ENCODE measurements at regions not wholly inside any gene's neighbourhood (a gene's known extent, or its start where the extent isn't known, plus 50 kb on each side); places are given as distances from the start of the nearest gene placed in this dataset.
A peak's percentile ranks its signal among the peaks of the same experiment; 100 is the strongest.

GRCh38 chrX:46317163-46317562 lies 228.1 kb downstream of the ZNF674 start (continued):
- TF ChIP-seq U2AF2 (IDR thresholded peaks at IDR 0.05; ENCODE audit: low read depth, low read length), result no peak
- no peak for TF ChIP-seq LBX2 (CRISPR knock-in tag; IDR thresholded peaks at IDR 0.05; ENCODE audit: borderline replicate concordance)
- TF ChIP-seq ZNF503 (CRISPR knock-in tag; IDR thresholded peaks at IDR 0.05), result no peak
- TF ChIP-seq PHB2 (IDR thresholded peaks at IDR 0.05; ENCODE audit: partially characterized antibody), result no peak
- TF ChIP-seq JDP2 (CRISPR knock-in tag; IDR thresholded peaks at IDR 0.05; ENCODE audit: borderline replicate concordance), result no peak

GRCh38 chrX:46311581-46312120 lies 233.6 kb downstream of the ZNF674 start:
- no peak overlapping the region for H2AFZ ChIP-seq (ENCODE audit: low read length)
- no TSS peak for BruUV-seq (replicated peaks)
- no peak for FAIRE-seq

More at GRCh38 chrX:46311581-46312120, 233.6 kb downstream of the ZNF674 start:
- Histone ChIP-seq H3K27ac (ENCODE audit: extremely low read length, insufficient read depth, low read length) (no peak overlapping the region), H3K27me3 (ENCODE audit: control insufficient read depth in 1 of 2, insufficient read depth in 2 of 2, low read length in 2 of 2) (no peaks in the 10 kb centered on the region), H3K4me2 (ENCODE audit: low read depth, low read length) (no peak overlapping the region), H3K36me3 (replicated peaks in 1 of 2; ENCODE audit: control insufficient read depth in 1 of 2, insufficient read depth in 2 of 2, low read length in 2 of 2) (no peaks in the 10 kb centered on the region), H3K79me2 (ENCODE audit: insufficient read depth, low read length) (no peaks in the 10 kb centered on the region), H3K4me3 (replicated peaks in 1 of 3; ENCODE audit: insufficient read depth in 1 of 3, low read depth in 2 of 3, low read length in 3 of 3) (no peak overlapping the region), H3K9ac (ENCODE audit: insufficient read depth, low read depth, low read length) (no peak overlapping the region), H4K20me1 (ENCODE audit: insufficient read depth, low read length) (no peaks in the 10 kb centered on the region), H3K4me1 (ENCODE audit: insufficient read depth, low read length) (peaks cover 46% of the 10 kb centered on the region), H3K9me3 (ENCODE audit: low read length) (no peaks in the 10 kb centered on the region)
- in situ Hi-C loops (cut with HindIII; ENCODE audit: extremely low pct_ligation_motif_present, low pct_unique_long_range_greater_than_20kb) (no loop called here), intact Hi-C loops (cut with micrococcal nuclease; ENCODE audit: unreplicated experiment) (no loop called here)
- POLR2A ChIA-PET, result no interaction called here
- no peak for ATAC-seq
- TF ChIP-seq MAFK (conservative IDR thresholded peaks at IDR 0.05 in 1 of 2, IDR thresholded peaks at IDR 0.05 in 1 of 2; ENCODE audit: low read length in 2 of 2), result 0 out of 4 replicates have a peak, but pooled peaks of 1 of the 2 experiments have one; percentile 20
- TF ChIP-seq POLR2A (IDR thresholded peaks at IDR 0.05; ENCODE audit: insufficient read depth in 1 of 2, low read depth in 2 of 2, low read length in 2 of 2), result no peak
- no peak for DNase-seq (ENCODE audit: low spot score)
- CTCF ChIA-PET (ENCODE audit: low intra/inter-chr PET ratio, low total read pairs), result no interaction called here
- WGBS (ENCODE audit: low lambda C conversion rate), result 71% methylated on average over 4 of the region's 4 CpGs
